ENCODE measurements at regions not wholly inside any gene's neighbourhood (a gene's known extent, or its start where the extent isn't known, plus 50 kb on each side); places are given as distances from the start of the nearest gene placed in this dataset.

DNA sequence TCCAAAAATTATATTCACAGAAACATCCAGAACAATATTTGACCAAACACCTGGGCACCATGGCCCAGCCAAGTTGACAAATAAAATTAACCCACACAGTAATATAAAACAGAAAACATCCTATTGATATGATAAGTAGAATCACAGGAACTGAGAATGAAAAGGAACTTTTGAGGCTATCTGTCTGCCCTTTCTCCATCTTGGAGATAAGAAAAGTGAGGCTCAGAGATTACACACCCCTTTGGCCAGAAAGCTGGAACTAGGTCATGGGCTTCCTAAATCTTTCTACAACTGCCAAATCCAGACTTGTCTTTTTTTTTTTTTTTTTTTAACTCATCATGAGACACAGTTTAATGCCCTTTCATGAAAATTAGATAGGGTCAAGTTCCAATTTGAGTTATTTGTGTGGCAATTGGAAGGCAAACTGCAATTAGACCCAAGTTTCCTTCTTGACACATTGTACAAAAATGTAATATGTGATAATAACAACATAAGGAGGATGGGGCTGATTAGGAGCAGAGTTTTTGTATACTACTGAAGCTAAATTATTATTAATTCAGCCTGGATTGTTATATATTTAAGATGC lies 137.2 kb downstream of the RPL22L1 start:
- TF ChIP-seq, protein P1, sequence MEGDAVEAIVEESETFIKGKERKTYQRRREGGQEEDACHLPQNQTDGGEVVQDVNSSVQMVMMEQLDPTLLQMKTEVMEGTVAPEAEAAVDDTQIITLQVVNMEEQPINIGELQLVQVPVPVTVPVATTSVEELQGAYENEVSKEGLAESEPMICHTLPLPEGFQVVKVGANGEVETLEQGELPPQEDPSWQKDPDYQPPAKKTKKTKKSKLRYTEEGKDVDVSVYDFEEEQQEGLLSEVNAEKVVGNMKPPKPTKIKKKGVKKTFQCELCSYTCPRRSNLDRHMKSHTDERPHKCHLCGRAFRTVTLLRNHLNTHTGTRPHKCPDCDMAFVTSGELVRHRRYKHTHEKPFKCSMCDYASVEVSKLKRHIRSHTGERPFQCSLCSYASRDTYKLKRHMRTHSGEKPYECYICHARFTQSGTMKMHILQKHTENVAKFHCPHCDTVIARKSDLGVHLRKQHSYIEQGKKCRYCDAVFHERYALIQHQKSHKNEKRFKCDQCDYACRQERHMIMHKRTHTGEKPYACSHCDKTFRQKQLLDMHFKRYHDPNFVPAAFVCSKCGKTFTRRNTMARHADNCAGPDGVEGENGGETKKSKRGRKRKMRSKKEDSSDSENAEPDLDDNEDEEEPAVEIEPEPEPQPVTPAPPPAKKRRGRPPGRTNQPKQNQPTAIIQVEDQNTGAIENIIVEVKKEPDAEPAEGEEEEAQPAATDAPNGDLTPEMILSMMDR (optimal IDR thresholded peaks at IDR 0.05 in 1 of 3, IDR thresholded peaks at IDR 0.05 in 1 of 3, conservative IDR thresholded peaks at IDR 0.05 in 1 of 3; ENCODE audit: extremely low read depth in 1 of 3, insufficient read depth in 2 of 3, low read length in 3 of 3): no peak
- TF ChIP-seq EZH2 (IDR thresholded peaks at IDR 0.05; ENCODE audit: low read length): no peak
